IMR-90 (cell line): ENCODE measurements at regions not wholly inside any gene's neighbourhood (a gene's known extent, or its start where the extent isn't known, plus 50 kb on each side); places are given as distances from the start of the nearest gene placed in this dataset.

Experiments used
- MAZ ChIP-seq: IDR thresholded peaks from 2 replicates; pipeline ENCODE4 v1.6.1; 2012; ENCODE audit warnings: low read depth, mild to moderate bottlenecking, low read length, improper control_type of control experiment, moderate library complexity, borderline replicate concordance
- POLR2A ChIP-seq: IDR thresholded peaks from 2 replicates; pipeline ENCODE4 v1.6.1; 2012; ENCODE audit warnings: mild to moderate bottlenecking, low read depth, low read length
- TF ChIP-seq, protein P1 (sequence below): conservative IDR thresholded peaks from 2 replicates; pipeline ENCODE4 v1.5.1; 2012; ENCODE audit warnings: mild to moderate bottlenecking, low read depth, low read length, improper control_type of control experiment

DNA sequence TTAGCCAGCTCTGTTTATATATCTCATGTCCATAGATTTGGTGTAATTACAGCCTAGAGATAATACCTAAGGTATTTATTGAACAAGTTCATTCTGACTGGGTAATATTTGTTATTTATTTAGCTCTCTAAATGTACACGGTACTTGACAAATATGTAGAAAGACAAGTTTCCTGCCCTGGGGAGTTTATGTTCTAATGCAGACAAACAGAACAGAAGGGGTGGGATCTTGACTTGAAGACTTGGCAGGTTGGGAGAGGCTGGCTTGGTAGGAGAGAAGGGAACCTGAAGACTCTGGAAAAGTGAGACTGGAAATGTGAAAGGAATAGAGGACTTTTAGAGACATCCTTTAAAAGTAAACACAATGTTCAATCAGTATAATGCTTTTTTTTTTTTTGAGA, 97.7 kb upstream of the CDK6 start:
- TF ChIP-seq POLR2A (no peak), MAZ (no peak)
- TF ChIP-seq, protein P1, sequence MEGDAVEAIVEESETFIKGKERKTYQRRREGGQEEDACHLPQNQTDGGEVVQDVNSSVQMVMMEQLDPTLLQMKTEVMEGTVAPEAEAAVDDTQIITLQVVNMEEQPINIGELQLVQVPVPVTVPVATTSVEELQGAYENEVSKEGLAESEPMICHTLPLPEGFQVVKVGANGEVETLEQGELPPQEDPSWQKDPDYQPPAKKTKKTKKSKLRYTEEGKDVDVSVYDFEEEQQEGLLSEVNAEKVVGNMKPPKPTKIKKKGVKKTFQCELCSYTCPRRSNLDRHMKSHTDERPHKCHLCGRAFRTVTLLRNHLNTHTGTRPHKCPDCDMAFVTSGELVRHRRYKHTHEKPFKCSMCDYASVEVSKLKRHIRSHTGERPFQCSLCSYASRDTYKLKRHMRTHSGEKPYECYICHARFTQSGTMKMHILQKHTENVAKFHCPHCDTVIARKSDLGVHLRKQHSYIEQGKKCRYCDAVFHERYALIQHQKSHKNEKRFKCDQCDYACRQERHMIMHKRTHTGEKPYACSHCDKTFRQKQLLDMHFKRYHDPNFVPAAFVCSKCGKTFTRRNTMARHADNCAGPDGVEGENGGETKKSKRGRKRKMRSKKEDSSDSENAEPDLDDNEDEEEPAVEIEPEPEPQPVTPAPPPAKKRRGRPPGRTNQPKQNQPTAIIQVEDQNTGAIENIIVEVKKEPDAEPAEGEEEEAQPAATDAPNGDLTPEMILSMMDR: no peak
